AG08395 (cell line): ENCODE measurements at regions not wholly inside any gene's neighbourhood (a gene's known extent, or its start where the extent isn't known, plus 50 kb on each side); places are given as distances from the start of the nearest gene placed in this dataset.

Experiments used
- DNase-seq: peaks from one replicate; pipeline ENCODE4 v3.0.0; 2012; ENCODE audit warnings: mixed read lengths, low spot score

- DNase-seq, result no peak
These were observed 616.3 kb upstream of the KLF4 start for GRCh38 chr9:108105885-108106284.

- DNase-seq, result no peak
These were observed 615.4 kb upstream of the KLF4 start for GRCh38 chr9:108104991-108105390.

GRCh38 chr9:108103046-108103693 is 613.6 kb upstream of the KLF4 start:
- peak; percentile 32 for DNase-seq

GRCh38 chr9:108101410-108101809 is 611.8 kb upstream of the KLF4 start:
- no peak for DNase-seq

- no peak for DNase-seq
These were observed 611.0 kb upstream of the KLF4 start for GRCh38 chr9:108100571-108100970.

GRCh38 chr9:108099854-108100253 is 610.3 kb upstream of the KLF4 start:
- DNase-seq, result no peak

GRCh38 chr9:108095496-108095895 is 605.9 kb upstream of the KLF4 start:
- DNase-seq, result no peak

GRCh38 chr9:108094676-108094993 is 605.1 kb upstream of the KLF4 start:
- DNase-seq, result peak; percentile 16

- DNase-seq, result no peak
These were observed 604.5 kb upstream of the KLF4 start for GRCh38 chr9:108093773-108094675.

GRCh38 chr9:108088916-108089315 is 599.3 kb upstream of the KLF4 start:
- DNase-seq, result no peak

- no peak for DNase-seq
These were observed 598.2 kb upstream of the KLF4 start for GRCh38 chr9:108087781-108088180.

GRCh38 chr9:108086624-108087023 is 597.1 kb upstream of the KLF4 start:
- DNase-seq, result no peak

- no peak for DNase-seq
These were observed 595.7 kb upstream of the KLF4 start for GRCh38 chr9:108085294-108085693.

- no peak for DNase-seq
These were observed 594.3 kb upstream of the KLF4 start for GRCh38 chr9:108083796-108084352.

GRCh38 chr9:108083160-108083750 is 593.7 kb upstream of the KLF4 start:
- DNase-seq, result no peak

GRCh38 chr9:108081112-108081511 is 591.5 kb upstream of the KLF4 start:
- no peak for DNase-seq

GRCh38 chr9:108080285-108080684 is 590.7 kb upstream of the KLF4 start:
- DNase-seq, result no peak

- no peak for DNase-seq
These were observed 589.2 kb upstream of the KLF4 start for GRCh38 chr9:108078811-108079210.

GRCh38 chr9:108078375-108078774 is 588.8 kb upstream of the KLF4 start:
- DNase-seq, result no peak

GRCh38 chr9:108077556-108077955 is 588.0 kb upstream of the KLF4 start:
- no peak for DNase-seq

- no peak for DNase-seq
These were observed 585.3 kb upstream of the KLF4 start for GRCh38 chr9:108074900-108075299.

GRCh38 chr9:108073823-108074222 is 584.3 kb upstream of the KLF4 start:
- DNase-seq, result no peak

GRCh38 chr9:108072740-108073139 is 583.2 kb upstream of the KLF4 start:
- no peak for DNase-seq
